NCI-H1930 (cell line): ENCODE measurements at regions not wholly inside any gene's neighbourhood (a gene's known extent, or its start where the extent isn't known, plus 50 kb on each side); places are given as distances from the start of the nearest gene placed in this dataset.

Experiments used
- DNase-seq, 2 experiments: peaks; one replicate each; lab custom pipeline; 2025; lab: John Stamatoyannopoulos, UW

GRCh38 chr2:220981926-220982325, 590.2 kb downstream of the EPHA4 start:
- DNase-seq, result no peak

- DNase-seq, result no peak
These were observed 586.5 kb downstream of the EPHA4 start for GRCh38 chr2:220985561-220985960.

GRCh38 chr2:220987839-220988238, 584.3 kb downstream of the EPHA4 start:
- DNase-seq, result no peak

DNA sequence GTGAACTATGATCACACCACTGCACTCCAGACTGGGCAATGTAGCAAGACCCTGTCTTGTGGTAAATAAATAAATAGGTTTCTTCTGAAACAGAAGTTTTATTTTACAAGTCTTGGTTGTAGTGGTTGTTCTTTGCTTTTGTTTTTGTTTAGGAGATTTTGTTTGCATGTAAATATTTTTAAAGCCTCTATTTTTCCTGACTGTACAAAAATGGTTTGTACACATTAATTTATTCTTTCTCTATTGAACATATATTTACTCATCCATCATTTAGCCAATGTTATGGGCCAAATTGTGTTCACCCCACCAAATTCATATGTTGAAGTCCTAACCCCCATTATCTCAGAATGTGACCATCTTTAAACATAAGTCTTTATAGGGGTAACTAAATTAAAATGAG, 580.1 kb downstream of the EPHA4 start:
- DNase-seq, result no peak

DNA sequence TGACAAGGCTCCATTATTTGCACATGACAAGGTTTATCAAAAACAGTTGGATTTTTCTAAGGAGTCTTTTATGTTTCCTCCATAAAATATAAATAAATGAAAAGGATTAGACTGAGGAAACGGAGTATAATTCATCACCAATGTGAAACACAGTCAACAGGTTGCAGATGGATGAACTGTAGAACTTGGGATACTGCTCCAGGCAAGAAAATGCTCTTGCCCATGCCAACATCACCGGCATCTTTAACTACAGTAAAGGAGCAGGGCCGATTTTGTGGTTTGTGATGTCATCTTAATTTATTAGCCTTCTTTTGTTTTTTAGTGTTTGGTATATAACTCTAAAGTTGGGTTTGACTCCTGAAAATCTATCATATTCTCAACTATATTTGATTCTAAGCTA, 577.3 kb downstream of the EPHA4 start:
- no peak for DNase-seq

- DNase-seq, result no peak
These were observed 576.5 kb downstream of the EPHA4 start for GRCh38 chr2:220995581-220995980.

DNA sequence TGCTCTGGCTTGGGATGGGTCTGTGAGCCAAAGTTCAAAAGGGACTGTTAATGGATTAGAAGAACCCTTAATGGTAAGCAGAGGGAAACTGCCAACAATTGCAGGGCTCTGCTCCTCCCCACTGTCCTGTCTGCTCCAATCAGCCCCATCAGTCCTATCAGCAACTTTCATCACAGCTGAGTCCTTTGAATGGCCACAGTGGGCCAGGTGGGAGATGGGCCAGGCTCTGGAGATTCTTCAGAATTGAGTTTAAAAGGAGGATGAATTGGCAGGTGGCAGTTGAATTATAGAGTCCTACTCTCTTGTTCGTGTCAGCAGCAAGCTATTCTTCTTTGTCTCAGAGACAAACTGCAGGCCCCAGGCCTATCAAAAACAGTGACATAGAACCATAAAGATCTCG, 573.9 kb downstream of the EPHA4 start:
- DNase-seq, result no peak

GRCh38 chr2:220999356-220999755, 572.7 kb downstream of the EPHA4 start:
- no peak for DNase-seq

DNA sequence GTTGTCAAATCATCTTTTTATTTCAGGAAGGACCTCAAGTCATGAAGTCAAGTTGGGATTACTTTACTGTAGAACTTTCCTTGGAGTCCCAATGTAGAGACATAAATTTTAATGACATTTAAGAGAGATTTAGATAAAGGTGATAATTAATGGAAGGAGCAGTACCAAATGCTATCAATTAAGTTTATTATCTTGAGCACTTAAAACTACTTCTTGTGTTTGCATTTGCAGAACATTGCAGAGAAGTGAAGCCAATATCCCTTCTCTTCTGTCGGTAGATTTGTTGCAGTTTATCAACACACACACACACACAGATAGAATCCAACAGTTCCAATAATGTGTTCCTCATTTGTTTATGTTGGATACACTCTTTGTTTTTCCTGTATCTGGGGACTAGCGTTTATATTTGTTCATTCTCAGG, 570.7 kb downstream of the EPHA4 start:
- DNase-seq, result no peak

DNA sequence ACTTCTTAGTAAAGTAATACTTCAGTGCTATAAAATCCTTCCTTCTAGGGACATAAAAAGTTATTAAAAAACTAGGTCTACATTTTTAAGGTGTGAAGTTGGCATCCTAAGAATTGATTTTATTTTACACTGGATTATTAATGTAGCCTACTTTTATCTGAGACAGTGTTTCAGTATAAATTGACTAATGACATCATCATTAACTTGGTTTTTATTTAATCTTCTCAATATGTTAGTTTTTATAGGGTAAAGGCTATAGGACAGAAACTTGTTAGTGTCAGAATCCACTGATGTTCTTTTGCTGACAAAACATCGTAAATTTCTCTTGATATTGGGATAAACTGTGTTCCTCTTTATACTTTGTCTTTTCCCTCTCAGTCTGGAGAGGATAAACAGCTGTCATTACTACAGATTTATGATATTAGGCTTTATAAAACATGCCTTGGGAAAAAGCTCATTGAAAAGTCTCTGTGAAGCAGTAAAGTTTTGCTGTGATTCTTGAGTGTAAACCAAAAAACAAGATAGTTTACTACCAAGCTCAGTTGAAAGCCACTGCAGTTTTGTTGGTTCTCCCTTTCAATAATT, 569.9 kb downstream of the EPHA4 start:
- no peak for DNase-seq

- DNase-seq, result no peak
These were observed 566.8 kb downstream of the EPHA4 start for GRCh38 chr2:221005338-221005737.

- no peak for DNase-seq
These were observed 566.0 kb downstream of the EPHA4 start for GRCh38 chr2:221006084-221006483.

GRCh38 chr2:221016551-221016950, 555.6 kb downstream of the EPHA4 start:
- DNase-seq, result no peak

GRCh38 chr2:221018262-221018661, 553.8 kb downstream of the EPHA4 start:
- no peak for DNase-seq

DNA sequence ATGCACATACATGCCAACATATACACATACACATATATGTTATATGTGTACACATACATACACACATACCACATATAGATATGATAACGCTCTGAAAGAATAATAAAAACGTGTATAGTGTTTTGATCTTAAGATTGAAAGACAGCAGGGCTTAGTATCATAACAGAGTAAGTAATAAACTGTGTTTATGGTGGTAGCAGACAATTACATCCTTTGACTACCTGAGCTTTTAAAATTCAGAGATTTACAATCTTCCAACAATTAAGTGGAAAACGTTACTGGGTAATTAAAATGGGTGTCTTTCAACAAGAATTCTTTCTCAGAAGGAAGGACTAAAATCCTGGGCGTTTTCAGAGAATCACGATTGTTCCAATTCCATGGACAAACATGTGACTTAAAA, 552.4 kb downstream of the EPHA4 start:
- no peak for DNase-seq

GRCh38 chr2:221022554-221022953, 549.5 kb downstream of the EPHA4 start:
- DNase-seq, result no peak

DNA sequence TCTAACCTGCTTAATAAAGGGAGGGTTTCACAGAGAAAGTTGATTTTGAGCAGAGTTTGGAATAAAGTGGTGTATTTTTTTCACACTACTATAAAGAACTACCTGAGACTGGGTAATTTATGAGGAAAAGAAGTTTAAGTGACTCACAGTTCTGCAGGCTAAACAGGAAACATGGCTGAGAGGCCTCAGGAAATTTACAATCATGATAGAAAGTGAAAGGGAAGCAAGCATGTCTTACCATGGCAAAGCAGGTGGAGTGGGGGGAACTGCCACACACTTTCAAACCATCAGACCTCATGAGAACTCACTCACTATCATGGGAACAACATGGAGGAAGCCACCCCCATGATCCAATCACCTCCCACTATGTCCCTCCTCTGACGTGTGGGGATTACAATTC, 546.7 kb downstream of the EPHA4 start:
- DNase-seq, result no peak

- DNase-seq, result no peak
These were observed 537.9 kb downstream of the EPHA4 start for GRCh38 chr2:221034026-221034701.

DNA sequence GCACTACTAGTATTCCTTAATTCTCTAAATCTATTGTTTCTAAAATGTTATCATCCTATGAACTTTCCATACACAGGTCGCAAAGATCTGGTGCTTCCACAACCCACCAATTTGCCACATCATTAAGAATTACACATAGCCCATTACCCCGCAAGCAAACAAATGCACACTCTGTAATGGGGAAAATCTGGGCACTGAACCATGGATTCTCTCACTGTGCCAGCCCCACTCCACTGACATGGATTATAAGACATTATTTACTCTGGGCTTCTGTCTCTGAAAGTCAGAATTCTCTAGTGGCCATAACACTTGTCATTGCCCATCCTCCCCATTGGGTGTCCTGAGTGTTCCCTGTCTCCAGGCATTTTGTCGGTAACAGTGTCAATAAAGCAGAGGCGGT, 537.1 kb downstream of the EPHA4 start:
- no peak for DNase-seq

GRCh38 chr2:221042926-221043325, 529.2 kb downstream of the EPHA4 start:
- DNase-seq, result no peak

- DNase-seq, result no peak
These were observed 527.3 kb downstream of the EPHA4 start for GRCh38 chr2:221044781-221045180.

- DNase-seq, result no peak
These were observed 521.9 kb downstream of the EPHA4 start for GRCh38 chr2:221050020-221050795.

GRCh38 chr2:221051162-221051561, 520.9 kb downstream of the EPHA4 start:
- no peak for DNase-seq
